Adrenal gland (tissue), 5 donors: ENCODE measurements at regions not wholly inside any gene's neighbourhood (a gene's known extent, or its start where the extent isn't known, plus 50 kb on each side); places are given as distances from the start of the nearest gene placed in this dataset.
"Not testable (repeated sequence)": the region's sequence is repeated elsewhere in the genome, so short reads cannot be mapped to it uniquely, and the experiment has no call there.

ENCODE experiments used
- POLR2A ChIP-seq, 2 donors: fragments of 450-650 bp; IDR thresholded peaks; one replicate each; pipeline ENCODE4 v1.6.1; 2017; ENCODE audit warnings: antibody characterized with exemption in 2 of 2, mild to moderate bottlenecking in 2 of 2, moderate library complexity in 1 of 2
- TF ChIP-seq, protein P1 (sequence below), 6 experiments: fragments of 450-650 bp in 4 of 6; fragments of 200-600 bp in 2 of 6; sonication (generic) in 1 of 6; IDR thresholded peaks; 1 replicate in 5 of 6; 2 replicates in 1 of 6; pipeline versions ENCODE4 v1.5.1 to v1.8.0; 2016 to 2021; ENCODE audit warnings: antibody characterized with exemption in 6 of 6, mild to moderate bottlenecking in 2 of 6, moderate library complexity in 1 of 6
- donor health status: DM: no; HTN: no; CAD: no.

DNA sequence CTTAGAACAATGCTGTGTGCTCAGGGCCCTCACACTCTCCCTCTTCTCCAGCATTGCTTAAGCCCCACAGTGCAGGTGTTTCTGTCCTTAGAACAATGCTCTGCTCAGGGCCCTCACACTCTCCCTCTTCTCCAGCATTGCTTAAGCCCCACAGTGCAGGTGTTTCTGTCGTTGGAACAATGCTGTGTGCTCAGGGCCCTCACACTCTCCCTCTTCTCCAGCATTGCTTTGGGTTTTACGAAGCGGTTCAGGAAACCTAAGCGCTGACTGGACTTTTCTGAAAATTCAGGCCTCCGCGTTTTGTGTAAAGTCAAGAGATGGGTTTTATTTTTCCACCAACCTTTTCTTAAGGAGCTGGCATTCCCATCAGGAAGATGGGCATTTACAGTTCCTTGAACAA is 838.0 kb downstream of the TRIML1 start:
- TF ChIP-seq POLR2A (IDR thresholded peaks at IDR 0.05): not testable (repeated sequence)
- TF ChIP-seq, protein P1, sequence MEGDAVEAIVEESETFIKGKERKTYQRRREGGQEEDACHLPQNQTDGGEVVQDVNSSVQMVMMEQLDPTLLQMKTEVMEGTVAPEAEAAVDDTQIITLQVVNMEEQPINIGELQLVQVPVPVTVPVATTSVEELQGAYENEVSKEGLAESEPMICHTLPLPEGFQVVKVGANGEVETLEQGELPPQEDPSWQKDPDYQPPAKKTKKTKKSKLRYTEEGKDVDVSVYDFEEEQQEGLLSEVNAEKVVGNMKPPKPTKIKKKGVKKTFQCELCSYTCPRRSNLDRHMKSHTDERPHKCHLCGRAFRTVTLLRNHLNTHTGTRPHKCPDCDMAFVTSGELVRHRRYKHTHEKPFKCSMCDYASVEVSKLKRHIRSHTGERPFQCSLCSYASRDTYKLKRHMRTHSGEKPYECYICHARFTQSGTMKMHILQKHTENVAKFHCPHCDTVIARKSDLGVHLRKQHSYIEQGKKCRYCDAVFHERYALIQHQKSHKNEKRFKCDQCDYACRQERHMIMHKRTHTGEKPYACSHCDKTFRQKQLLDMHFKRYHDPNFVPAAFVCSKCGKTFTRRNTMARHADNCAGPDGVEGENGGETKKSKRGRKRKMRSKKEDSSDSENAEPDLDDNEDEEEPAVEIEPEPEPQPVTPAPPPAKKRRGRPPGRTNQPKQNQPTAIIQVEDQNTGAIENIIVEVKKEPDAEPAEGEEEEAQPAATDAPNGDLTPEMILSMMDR (IDR thresholded peaks at IDR 0.05): not testable (repeated sequence)
